GM12865 (cell line): ENCODE measurements at regions not wholly inside any gene's neighbourhood (a gene's known extent, or its start where the extent isn't known, plus 50 kb on each side); places are given as distances from the start of the nearest gene placed in this dataset.
"Not testable (repeated sequence)": the region's sequence is repeated elsewhere in the genome, so short reads cannot be mapped to it uniquely, and the experiment has no call there.

ENCODE experiments used
- DNase-seq: peaks from one replicate; pipeline ENCODE4 v3.0.0; 2010; ENCODE audit warnings: low read depth
- H3K4me3 ChIP-seq: 2 replicates; pipeline ENCODE4 v1.5.1; 2011; ENCODE audit warnings: mild to moderate bottlenecking, low read depth, low read length, control low read depth
- TF ChIP-seq, protein P1 (sequence below): IDR thresholded peaks from 2 replicates; pipeline ENCODE4 v1.5.1; 2011; ENCODE audit warnings: low read length, control low read depth, low read depth, inconsistent platforms; ENCODE audit not compliant: insufficient read depth; ENCODE audit errors: missing control alignments

DNA sequence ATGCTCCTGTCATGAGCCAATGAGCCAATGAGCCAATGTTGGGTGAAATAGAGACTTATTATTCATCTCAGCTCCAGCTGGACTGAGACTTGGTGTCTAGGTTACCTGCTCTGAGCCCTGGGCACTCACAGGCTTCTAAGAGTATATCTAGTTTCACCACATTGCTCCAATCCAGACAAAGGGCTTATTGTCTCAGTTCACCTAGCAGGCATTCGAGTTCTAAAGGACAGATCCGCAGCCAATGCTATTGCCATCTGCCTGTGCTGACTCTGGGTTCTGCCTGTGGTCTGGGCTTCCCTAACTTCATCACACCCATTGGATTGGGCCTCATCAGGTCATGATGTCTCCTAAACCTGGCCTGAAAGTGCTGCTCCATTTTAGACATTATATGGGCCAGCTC lies 66.1 kb upstream of the HS3ST4 start:
- TF ChIP-seq, protein P1, sequence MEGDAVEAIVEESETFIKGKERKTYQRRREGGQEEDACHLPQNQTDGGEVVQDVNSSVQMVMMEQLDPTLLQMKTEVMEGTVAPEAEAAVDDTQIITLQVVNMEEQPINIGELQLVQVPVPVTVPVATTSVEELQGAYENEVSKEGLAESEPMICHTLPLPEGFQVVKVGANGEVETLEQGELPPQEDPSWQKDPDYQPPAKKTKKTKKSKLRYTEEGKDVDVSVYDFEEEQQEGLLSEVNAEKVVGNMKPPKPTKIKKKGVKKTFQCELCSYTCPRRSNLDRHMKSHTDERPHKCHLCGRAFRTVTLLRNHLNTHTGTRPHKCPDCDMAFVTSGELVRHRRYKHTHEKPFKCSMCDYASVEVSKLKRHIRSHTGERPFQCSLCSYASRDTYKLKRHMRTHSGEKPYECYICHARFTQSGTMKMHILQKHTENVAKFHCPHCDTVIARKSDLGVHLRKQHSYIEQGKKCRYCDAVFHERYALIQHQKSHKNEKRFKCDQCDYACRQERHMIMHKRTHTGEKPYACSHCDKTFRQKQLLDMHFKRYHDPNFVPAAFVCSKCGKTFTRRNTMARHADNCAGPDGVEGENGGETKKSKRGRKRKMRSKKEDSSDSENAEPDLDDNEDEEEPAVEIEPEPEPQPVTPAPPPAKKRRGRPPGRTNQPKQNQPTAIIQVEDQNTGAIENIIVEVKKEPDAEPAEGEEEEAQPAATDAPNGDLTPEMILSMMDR: no peak
- DNase-seq: no peak

DNA sequence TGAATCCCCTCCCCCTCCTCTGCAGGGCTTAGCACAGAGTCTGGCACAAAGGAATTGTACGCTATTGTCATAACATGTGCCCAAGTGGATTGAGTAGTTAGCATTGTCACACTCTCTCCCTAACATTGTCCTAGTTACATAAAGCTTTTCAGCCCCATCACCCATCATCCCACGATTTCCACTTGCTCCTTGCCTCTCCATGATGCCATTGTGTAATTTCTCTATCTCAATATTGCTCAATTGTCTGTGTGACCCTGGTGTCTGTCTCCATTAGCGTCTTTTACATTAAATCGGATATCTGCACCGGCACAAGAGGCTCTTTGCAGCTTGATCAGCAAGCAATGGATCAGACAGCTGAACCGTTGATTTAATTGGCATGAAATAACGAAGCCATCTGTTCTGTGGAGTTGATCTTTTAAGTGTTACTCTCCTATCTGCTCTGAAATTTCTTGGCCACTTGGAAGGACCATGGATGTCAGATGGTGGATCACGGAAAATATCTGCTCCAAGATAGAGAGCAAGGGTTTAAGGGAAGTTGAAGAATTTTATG lies 77.0 kb upstream of the HS3ST4 start:
- DNase-seq: no peak
- TF ChIP-seq, protein P1: no peak

More for the DNA sequence above, 66.1 kb upstream of the HS3ST4 start:
- no peak overlapping the region for H3K4me3 ChIP-seq

DNA sequence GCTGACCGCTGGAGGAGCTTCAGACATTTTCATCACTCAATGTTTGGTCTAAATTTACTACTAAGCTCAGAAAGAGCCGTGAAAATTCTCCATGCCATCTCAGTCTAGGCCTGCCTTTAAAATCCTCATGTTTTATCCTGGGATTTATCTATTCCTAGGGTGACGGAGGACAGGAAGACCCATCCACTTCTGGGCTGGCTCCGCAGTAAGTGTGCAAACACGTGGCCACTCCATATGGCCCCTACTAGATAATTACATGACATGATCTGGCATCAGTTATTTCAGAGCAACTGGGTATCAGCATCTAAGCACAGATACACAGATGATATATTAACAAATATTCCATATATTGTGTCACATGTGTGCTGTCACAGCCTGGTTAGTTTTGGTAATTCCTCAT lies 77.8 kb upstream of the HS3ST4 start:
- H3K4me3 ChIP-seq: no peak overlapping the region
- TF ChIP-seq, protein P1: no peak
- DNase-seq: no peak

More for the DNA sequence above, 77.0 kb upstream of the HS3ST4 start:
- H3K4me3 ChIP-seq: no peak overlapping the region

DNA sequence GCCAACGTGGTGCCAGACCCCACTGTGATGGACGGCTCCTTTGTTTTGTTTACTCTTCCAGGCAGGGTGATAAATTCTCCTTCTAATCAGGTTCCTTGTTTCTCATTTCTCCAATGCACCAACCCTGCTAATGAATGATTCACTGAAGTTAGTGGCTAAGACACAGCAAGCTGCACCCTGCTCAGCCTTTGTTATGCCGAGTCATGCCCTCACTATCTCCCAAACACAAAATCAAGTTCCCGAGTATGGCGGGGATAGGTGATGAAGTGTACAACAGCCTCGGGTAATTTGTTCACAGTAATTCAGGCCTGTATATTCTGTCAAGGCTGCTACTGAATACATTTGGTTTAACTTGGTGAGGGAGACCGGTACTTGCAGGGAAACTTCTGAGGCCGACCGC lies 83.8 kb upstream of the HS3ST4 start:
- TF ChIP-seq, protein P1: no peak
- DNase-seq: no peak
- H3K4me3 ChIP-seq: no peak overlapping the region

DNA sequence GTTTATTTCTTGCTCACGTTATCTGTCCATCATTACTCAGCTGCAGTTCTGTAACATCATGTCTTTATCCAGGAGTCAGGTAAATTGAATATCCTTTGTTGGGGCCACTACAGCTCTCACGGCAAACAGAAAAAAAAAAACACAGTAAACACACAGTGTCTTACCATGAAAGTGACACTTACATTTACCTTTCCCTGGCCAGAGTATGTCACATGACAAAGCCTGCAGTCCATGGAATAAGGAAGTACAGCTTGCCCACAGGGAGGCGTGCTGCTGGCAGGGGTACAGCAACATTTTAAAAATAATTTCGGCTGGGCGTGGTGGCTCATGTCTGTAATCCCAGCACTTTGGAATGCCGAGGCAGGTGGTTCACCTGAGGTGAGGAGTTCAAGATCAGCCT lies 85.7 kb upstream of the HS3ST4 start:
- TF ChIP-seq, protein P1: no peak
- no peak overlapping the region for H3K4me3 ChIP-seq
- no peak for DNase-seq

DNA sequence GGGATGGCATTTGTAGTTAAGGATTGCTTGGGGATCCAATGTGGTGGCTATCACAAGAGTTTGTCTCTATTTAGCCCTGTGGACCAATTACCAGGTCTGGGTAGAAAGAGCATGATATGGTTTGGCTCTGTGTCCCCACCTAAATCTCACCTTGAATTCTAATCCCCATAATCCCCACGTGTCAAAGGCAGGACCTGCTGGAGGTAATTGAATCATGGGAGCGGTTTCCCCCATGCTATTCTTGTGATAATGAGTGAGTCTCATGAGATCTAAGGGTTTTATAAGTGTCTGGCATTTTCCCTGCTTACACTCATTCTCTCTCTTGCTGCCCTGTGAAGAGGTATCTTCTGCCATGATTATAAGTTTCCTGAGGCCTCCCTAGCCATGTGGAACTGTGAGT lies 86.4 kb upstream of the HS3ST4 start:
- no peak for DNase-seq
- TF ChIP-seq, protein P1: no peak
- no peak overlapping the region for H3K4me3 ChIP-seq

DNA sequence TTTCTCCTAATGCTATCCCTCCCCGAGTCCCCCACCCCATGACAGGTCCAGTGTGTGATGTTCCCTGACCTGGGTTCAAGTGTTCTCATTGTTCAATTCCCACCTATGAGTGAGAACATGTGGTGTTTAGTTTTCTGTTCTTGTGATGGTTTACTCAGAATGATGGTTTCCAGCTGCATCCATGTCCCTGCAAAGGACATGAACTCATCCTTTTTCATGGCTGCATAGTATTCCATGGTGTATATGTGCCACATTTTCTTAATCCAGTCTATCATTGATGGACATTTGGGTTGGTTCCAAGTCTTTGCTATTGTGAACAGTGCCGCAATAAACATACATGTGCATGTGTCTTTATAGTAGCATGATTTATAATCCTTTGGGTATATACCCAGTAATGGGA lies 90.5 kb upstream of the HS3ST4 start:
- DNase-seq, H3K4me3 ChIP-seq: not testable (repeated sequence)

DNA sequence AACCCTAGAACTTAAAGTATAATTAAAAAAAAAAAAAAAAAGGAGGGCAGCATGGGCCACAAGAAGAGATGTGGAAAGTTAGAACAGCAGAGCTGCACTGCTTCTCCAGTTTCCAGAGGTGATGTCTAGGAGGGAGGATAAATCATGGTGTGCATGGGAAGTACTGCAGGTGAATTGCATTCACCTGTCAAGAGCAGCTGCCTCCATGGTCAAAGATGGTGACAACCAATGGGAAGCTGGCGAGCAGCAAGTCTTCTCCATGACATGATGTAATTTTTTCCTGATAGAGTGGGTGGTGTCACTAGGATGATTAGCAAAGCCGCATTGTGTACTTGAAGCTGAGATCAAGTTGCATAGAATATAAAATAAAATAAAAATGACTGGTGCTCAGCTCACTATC lies 95.6 kb upstream of the HS3ST4 start:
- TF ChIP-seq, protein P1: no peak
- DNase-seq: no peak
- H3K4me3 ChIP-seq: no peak overlapping the region
